Spleen (tissue), 7 donors: ENCODE measurements at regions not wholly inside any gene's neighbourhood (a gene's known extent, or its start where the extent isn't known, plus 50 kb on each side); places are given as distances from the start of the nearest gene placed in this dataset.

Experiments
- CTCF ChIP-seq, 11 experiments: fragments of 200-600 bp in 7 of 11; fragments of 450-650 bp in 4 of 11; sonication (generic) in 4 of 11; IDR thresholded peaks in 8 of 11; conservative IDR thresholded peaks in 3 of 11; 1 replicate in 7 of 11; 2 replicates in 4 of 11; pipeline versions ENCODE4 v1.4.0 to v1.8.0; 2016 to 2021; ENCODE audit warnings: antibody characterized with exemption in 11 of 11, inconsistent platforms in 4 of 11, mild to moderate bottlenecking in 1 of 11
- POLR2A ChIP-seq, 3 donors: fragments of 450-650 bp; IDR thresholded peaks; one replicate each; pipeline ENCODE4 v1.5.1; 2017; ENCODE audit warnings: antibody characterized with exemption in 3 of 3, mild to moderate bottlenecking in 1 of 3
- donor health status: DM: no; HTN: no; CAD: no; lungs with moderate emphysema.
- donor health status: DM: no; HTN: no; CAD: no.
- donor health status: DM: no; HTN: no; CAD: no.

GRCh38 chrX:82732861-82733260 lies 775.2 kb upstream of the POU3F4 start:
- TF ChIP-seq CTCF (IDR thresholded peaks at IDR 0.05 in 8 of 11, conservative IDR thresholded peaks at IDR 0.05 in 3 of 11) (no peak), POLR2A (IDR thresholded peaks at IDR 0.05) (no peak)
